ENCODE measurements at regions not wholly inside any gene's neighbourhood (a gene's known extent, or its start where the extent isn't known, plus 50 kb on each side); places are given as distances from the start of the nearest gene placed in this dataset.

GRCh38 chr14:38507299-38507698 is 251.4 kb upstream of the CLEC14A start:
- H3K4me3 ChIP-seq (ENCODE audit: low read depth, low read length): no peak overlapping the region
- DNase-seq (ENCODE audit: low read depth, low spot score): no peak
- no peak for TF ChIP-seq CTCF (IDR thresholded peaks at IDR 0.05; ENCODE audit: insufficient read depth, low read length, missing control alignments)
- ChIA-PET POLR2A (no interaction called here), CTCF (no interaction called here)

- CTCF ChIA-PET: no interaction called here
- DNase-seq (ENCODE audit: low read depth, low spot score): no peak
- TF ChIP-seq CTCF (IDR thresholded peaks at IDR 0.05; ENCODE audit: insufficient read depth, low read length, missing control alignments): no peak
- no peak overlapping the region for H3K4me3 ChIP-seq (ENCODE audit: low read depth, low read length)
- POLR2A ChIA-PET: no interaction called here
Observed at GRCh38 chr14:38505973-38506249, 250.0 kb upstream of the CLEC14A start.

GRCh38 chr14:38505221-38505972 is 249.5 kb upstream of the CLEC14A start:
- peak; percentile 41 for DNase-seq (ENCODE audit: low read depth, low spot score)
- CTCF ChIA-PET: interaction anchor here (1.2 kb wide), 1 partner anchor 20 kb away, joined by 4 read pairs; no protein-coding TSS in a partner anchor
- POLR2A ChIA-PET: no interaction called here
- H3K4me3 ChIP-seq (ENCODE audit: low read depth, low read length): no peak overlapping the region
- no peak for TF ChIP-seq CTCF (IDR thresholded peaks at IDR 0.05; ENCODE audit: insufficient read depth, low read length, missing control alignments)

GRCh38 chr14:38504175-38504574 is 248.3 kb upstream of the CLEC14A start:
- no peak for TF ChIP-seq CTCF (IDR thresholded peaks at IDR 0.05; ENCODE audit: insufficient read depth, low read length, missing control alignments)
- no peak for DNase-seq (ENCODE audit: low read depth, low spot score)
- POLR2A ChIA-PET: no interaction called here

GRCh38 chr14:38502239-38502638 is 246.3 kb upstream of the CLEC14A start:
- POLR2A ChIA-PET: no interaction called here
- H3K4me3 ChIP-seq (ENCODE audit: low read depth, low read length): no peak overlapping the region
- CTCF ChIA-PET: no interaction called here
- TF ChIP-seq CTCF (IDR thresholded peaks at IDR 0.05; ENCODE audit: insufficient read depth, low read length, missing control alignments): no peak
- no peak for DNase-seq (ENCODE audit: low read depth, low spot score)

More at GRCh38 chr14:38504175-38504574, 248.3 kb upstream of the CLEC14A start:
- CTCF ChIA-PET: interaction anchor here (1.2 kb wide), 1 partner anchor 19 kb away, joined by 4 read pairs; no protein-coding TSS in a partner anchor
- no peak overlapping the region for H3K4me3 ChIP-seq (ENCODE audit: low read depth, low read length)

GRCh38 chr14:38500125-38500524 is 244.2 kb upstream of the CLEC14A start:
- no peak overlapping the region for H3K4me3 ChIP-seq (ENCODE audit: low read depth, low read length)
- CTCF ChIA-PET: no interaction called here
- DNase-seq (ENCODE audit: low read depth, low spot score): peak; percentile 31
- TF ChIP-seq CTCF (IDR thresholded peaks at IDR 0.05; ENCODE audit: insufficient read depth, low read length, missing control alignments): no peak
- POLR2A ChIA-PET: no interaction called here
